Stimulated activated naive CD8-positive, alpha-beta T cell treated with anti-CD3 and anti-CD28 coated beads, Interleukin-15, Interleukin-2, amounts not matched to agents 100 ng/mL and 50 ng/mL, for 24 hours (primary cell): ENCODE measurements at regions not wholly inside any gene's neighbourhood (a gene's known extent, or its start where the extent isn't known, plus 50 kb on each side); places are given as distances from the start of the nearest gene placed in this dataset.

Experiments
- H3K27ac Mint-ChIP-seq: one replicate; pipeline ENCODE4 v1.8.0; 2021; ENCODE audit warnings: mild to moderate bottlenecking, mixed read lengths
- H3K27me3 Mint-ChIP-seq: one replicate; pipeline ENCODE4 v1.8.0; 2021; ENCODE audit warnings: mixed read lengths
- H3K36me3 Mint-ChIP-seq: one replicate; pipeline ENCODE4 v1.8.0; 2021; ENCODE audit warnings: low read depth, mixed read lengths
- H3K4me1 Mint-ChIP-seq: one replicate; pipeline ENCODE4 v1.8.0; 2021; ENCODE audit warnings: low read depth, mixed read lengths
- H3K4me3 Mint-ChIP-seq: one replicate; pipeline ENCODE4 v1.8.0; 2021; ENCODE audit warnings: mild to moderate bottlenecking, mixed read lengths
- H3K9me3 Mint-ChIP-seq: one replicate; pipeline ENCODE4 v1.8.0; 2021; ENCODE audit warnings: mixed read lengths

- no peaks in the 10 kb centered on the region for H3K36me3 Mint-ChIP-seq
- H3K9me3 Mint-ChIP-seq, result no peaks in the 10 kb centered on the region
- no peaks in the 10 kb centered on the region for H3K4me1 Mint-ChIP-seq
- H3K27me3 Mint-ChIP-seq, result peaks cover 5% of the 10 kb centered on the region
- no peak overlapping the region for H3K27ac Mint-ChIP-seq
- no peak overlapping the region for H3K4me3 Mint-ChIP-seq
Measured at GRCh38 chr21:28454564-28455252, 538.0 kb downstream of the LTN1 start.

GRCh38 chr21:28447462-28447861, 545.2 kb downstream of the LTN1 start:
- no peaks in the 10 kb centered on the region for H3K36me3 Mint-ChIP-seq

DNA sequence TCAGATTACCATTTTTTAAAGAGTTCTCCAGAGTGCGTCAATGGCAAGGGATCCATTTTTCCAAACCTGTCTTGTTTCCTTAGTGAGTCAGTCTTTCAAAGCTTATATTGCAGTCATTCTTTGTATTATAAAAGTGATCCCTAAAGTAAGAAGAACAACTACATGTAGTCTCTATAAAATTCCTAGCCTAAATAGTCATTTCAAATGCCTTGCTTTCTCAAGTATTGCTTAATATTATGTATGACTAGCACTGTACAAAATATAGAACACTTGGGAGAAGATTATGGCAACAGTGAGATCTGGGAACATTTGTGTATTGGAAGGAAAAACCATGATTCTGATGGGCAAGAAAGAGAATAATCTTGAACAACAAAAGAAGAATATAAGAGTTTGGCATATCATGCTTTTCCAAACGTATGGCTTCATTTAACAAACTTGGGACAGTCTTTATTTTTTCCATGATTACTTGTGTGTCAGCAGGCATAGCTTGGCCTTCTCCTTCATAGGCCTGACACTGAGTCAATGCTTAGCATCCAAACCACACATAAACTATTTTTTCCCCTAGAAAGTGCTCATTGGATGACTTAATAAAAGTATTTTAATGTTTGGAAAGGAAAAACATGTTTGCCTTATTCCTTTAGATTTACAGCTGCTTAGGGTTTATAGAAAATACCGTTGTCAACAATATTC, 547.4 kb downstream of the LTN1 start:
- Mint-ChIP-seq H3K27ac (no peak overlapping the region), H3K4me3 (no peak overlapping the region), H3K4me1 (no peaks in the 10 kb centered on the region), H3K27me3 (no peaks in the 10 kb centered on the region), H3K36me3 (no peaks in the 10 kb centered on the region), H3K9me3 (peaks cover 4% of the 10 kb centered on the region)

More at GRCh38 chr21:28447462-28447861, 545.2 kb downstream of the LTN1 start:
- peaks cover 4% of the 10 kb centered on the region for H3K9me3 Mint-ChIP-seq
- H3K27me3 Mint-ChIP-seq, result no peaks in the 10 kb centered on the region
- H3K4me1 Mint-ChIP-seq, result no peaks in the 10 kb centered on the region
- H3K27ac Mint-ChIP-seq, result no peak overlapping the region
- no peak overlapping the region for H3K4me3 Mint-ChIP-seq

DNA sequence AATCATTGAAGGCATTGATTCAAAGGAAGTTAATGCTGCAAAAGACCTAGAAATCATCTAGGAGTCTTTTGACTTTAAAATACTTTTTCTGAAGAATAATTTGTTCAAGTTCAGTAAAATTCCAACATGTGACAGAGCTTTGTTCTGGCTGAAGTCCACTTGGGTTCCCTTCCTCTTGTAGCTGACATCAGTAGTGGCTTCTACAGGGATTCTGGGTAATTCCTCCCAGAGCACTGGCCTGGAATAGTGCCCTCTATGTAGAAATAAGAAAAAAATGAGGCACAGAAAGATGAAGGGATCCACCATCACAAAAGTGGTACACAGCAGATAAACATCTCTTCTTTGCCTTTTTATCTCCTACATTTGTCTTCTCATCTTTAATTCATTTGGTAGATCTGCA, 548.1 kb downstream of the LTN1 start:
- Mint-ChIP-seq H3K27me3 (no peaks in the 10 kb centered on the region), H3K27ac (no peak overlapping the region), H3K4me1 (no peaks in the 10 kb centered on the region), H3K9me3 (peaks cover 4% of the 10 kb centered on the region), H3K4me3 (no peak overlapping the region), H3K36me3 (no peaks in the 10 kb centered on the region)

DNA sequence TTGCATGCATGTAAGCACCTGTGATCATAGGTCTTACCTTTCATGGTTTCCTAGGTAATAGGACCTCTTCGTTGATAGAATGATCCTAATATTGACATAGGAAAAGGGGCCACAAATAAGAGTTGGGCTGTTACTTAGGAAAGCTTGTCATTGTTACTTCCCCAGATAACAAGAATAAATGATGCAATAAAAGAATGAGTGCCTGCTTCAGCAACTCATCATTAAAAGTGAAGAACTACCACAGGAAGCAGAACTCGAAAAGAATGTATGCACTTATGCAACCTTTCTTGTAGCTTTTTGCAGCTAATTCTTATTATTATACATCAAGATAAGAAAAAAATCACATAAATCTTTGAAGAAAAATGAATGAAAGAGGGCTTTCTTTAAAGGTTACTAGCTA, 548.6 kb downstream of the LTN1 start:
- peaks cover 4% of the 10 kb centered on the region for H3K9me3 Mint-ChIP-seq
- H3K27ac Mint-ChIP-seq, result no peak overlapping the region
- no peaks in the 10 kb centered on the region for H3K36me3 Mint-ChIP-seq
- no peak overlapping the region for H3K4me3 Mint-ChIP-seq
- H3K27me3 Mint-ChIP-seq, result no peaks in the 10 kb centered on the region
- H3K4me1 Mint-ChIP-seq, result no peaks in the 10 kb centered on the region

DNA sequence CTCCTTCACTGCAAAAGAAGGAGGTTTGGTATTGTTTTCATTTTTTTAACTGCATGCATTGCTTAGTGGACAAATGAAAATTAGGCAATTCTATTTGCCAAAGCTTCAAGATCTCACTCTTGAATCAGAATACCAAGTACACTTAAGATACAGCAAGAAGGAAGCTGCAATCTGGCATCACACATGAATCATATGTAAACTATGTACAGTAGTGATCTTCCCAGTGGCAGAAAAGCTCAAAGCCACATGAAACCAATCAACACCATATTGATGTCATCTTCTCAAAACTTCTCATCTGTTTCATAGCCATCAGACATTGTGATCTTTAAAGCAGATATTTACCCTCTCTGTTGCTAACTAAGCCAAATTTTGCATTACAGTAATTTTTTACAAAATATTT, 550.1 kb downstream of the LTN1 start:
- H3K27me3 Mint-ChIP-seq, result no peaks in the 10 kb centered on the region
- no peak overlapping the region for H3K4me3 Mint-ChIP-seq
- H3K36me3 Mint-ChIP-seq, result no peaks in the 10 kb centered on the region
- H3K27ac Mint-ChIP-seq, result no peak overlapping the region
- H3K4me1 Mint-ChIP-seq, result no peaks in the 10 kb centered on the region
- H3K9me3 Mint-ChIP-seq, result peaks cover 4% of the 10 kb centered on the region

DNA sequence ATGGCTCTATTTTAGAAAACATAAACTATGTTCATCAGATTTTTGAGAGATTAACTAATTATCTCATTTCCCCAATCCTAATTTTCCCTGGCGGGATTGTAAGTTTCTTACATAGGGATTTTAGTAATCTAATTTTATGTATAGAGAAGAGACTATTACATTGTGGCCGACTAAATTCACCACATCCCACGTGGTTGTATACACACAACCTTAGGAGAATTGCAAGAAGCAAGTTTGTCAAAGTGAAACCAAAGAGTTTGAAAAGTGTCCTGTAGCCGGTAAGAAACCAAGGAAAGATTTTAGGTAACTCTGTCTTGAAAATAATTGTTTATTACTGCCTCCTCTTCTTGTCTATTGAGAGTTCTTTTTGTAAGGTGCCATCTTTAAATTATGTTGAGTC, 550.6 kb downstream of the LTN1 start:
- no peaks in the 10 kb centered on the region for H3K4me1 Mint-ChIP-seq
- H3K9me3 Mint-ChIP-seq, result peaks cover 4% of the 10 kb centered on the region
- H3K36me3 Mint-ChIP-seq, result no peaks in the 10 kb centered on the region
- H3K27me3 Mint-ChIP-seq, result no peaks in the 10 kb centered on the region
- H3K4me3 Mint-ChIP-seq, result no peak overlapping the region
- H3K27ac Mint-ChIP-seq, result no peak overlapping the region

GRCh38 chr21:28439788-28440187, 552.9 kb downstream of the LTN1 start:
- no peaks in the 10 kb centered on the region for H3K9me3 Mint-ChIP-seq
- no peaks in the 10 kb centered on the region for H3K36me3 Mint-ChIP-seq
- no peak overlapping the region for H3K4me3 Mint-ChIP-seq

DNA sequence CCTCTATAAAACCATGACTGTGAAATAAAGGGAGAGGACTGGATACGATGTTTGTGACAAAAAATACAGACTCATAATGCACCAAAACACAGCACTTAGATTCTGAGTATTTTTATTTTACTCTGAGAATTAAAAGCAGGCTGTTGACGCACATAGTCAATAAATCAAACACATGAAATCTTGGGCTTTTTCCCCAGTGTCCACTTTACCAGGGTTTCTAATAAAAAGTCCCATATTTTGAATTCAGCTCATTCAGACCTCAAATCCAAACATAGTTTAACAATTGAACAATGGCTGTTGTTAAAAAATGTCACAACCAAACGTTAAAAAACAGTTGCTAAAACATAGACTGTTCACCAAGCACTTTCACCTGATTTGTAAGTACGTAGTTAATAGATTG, 553.4 kb downstream of the LTN1 start:
- Mint-ChIP-seq H3K9me3 (no peaks in the 10 kb centered on the region), H3K4me1 (no peaks in the 10 kb centered on the region), H3K4me3 (no peak overlapping the region), H3K36me3 (no peaks in the 10 kb centered on the region), H3K27me3 (no peaks in the 10 kb centered on the region), H3K27ac (no peak overlapping the region)

More at GRCh38 chr21:28439788-28440187, 552.9 kb downstream of the LTN1 start:
- H3K4me1 Mint-ChIP-seq, result no peaks in the 10 kb centered on the region
- H3K27ac Mint-ChIP-seq, result no peak overlapping the region
- no peaks in the 10 kb centered on the region for H3K27me3 Mint-ChIP-seq

- no peaks in the 10 kb centered on the region for H3K9me3 Mint-ChIP-seq
- H3K4me3 Mint-ChIP-seq, result no peak overlapping the region
- H3K36me3 Mint-ChIP-seq, result no peaks in the 10 kb centered on the region
- peaks cover under 1% of the 10 kb centered on the region for H3K27me3 Mint-ChIP-seq
- H3K4me1 Mint-ChIP-seq, result no peaks in the 10 kb centered on the region
- H3K27ac Mint-ChIP-seq, result no peak overlapping the region
Measured at GRCh38 chr21:28437061-28437460, 555.6 kb downstream of the LTN1 start.

DNA sequence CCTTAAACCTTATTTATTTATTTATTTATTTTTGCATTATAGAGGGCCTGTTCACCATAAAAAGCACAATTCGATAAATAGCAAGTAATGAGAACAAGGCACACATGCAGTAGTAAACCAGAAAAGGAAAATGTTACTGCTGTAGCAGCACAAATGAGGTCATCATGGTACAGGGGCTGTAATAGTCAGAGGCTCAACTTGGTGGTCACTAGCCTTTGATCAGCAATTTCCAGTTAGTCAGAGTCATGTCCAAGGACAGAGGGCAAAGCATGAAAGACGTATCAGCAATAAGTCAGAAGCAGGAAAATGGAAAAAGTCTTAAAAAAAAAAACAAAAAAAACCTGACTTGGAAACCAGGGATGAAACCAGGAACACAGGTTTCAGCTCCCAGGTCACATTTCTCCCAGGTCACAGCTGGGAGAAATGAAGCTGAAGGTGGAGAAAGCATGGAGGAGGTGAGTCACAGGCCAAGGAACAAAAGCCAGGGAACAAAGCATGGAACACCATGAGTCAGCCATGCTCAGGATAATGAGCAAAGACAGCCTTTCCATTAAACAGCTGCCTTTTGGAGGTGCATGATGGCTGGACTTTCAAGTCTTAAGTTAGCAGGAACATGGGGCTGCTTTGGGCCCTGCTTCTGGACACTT, 556.3 kb downstream of the LTN1 start:
- H3K4me1 Mint-ChIP-seq, result no peaks in the 10 kb centered on the region
- H3K27me3 Mint-ChIP-seq, result peaks cover 3% of the 10 kb centered on the region
- no peak overlapping the region for H3K27ac Mint-ChIP-seq
- H3K36me3 Mint-ChIP-seq, result no peaks in the 10 kb centered on the region
- H3K9me3 Mint-ChIP-seq, result no peaks in the 10 kb centered on the region
- H3K4me3 Mint-ChIP-seq, result no peak overlapping the region

DNA sequence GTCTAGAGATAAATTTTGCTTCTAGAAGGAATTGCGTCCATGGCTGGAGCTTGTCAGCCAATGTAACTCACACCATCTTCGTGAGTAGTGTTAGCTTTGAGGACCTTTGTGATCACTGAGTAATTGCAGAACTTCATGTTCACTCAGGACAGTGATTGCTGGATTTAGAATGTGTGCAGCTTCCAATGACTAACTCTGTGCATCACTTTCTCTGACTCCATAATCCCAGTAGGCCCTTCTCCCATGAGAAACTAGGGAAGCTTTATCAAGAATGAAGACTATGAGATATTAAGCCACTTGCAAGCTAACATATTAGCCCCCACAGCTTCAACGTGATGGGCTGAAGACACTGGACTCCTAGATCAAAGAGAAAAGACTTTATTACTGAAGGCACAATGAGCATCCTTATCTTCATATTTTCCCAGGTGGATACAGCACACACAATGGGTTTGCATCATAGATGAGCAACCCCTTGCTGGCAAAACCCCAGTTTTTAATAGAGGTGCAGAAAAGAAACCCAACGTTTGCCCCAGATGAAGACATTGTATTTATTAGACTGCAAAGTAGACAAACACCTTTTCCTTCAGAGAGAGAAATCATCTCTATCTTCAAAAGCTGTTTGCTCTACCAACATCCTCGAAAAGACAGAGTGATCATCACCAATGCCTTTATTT, 561.0 kb downstream of the LTN1 start:
- H3K4me1 Mint-ChIP-seq, result no peaks in the 10 kb centered on the region

GRCh38 chr21:28431022-28431421, 561.7 kb downstream of the LTN1 start:
- Mint-ChIP-seq H3K36me3 (no peaks in the 10 kb centered on the region), H3K27me3 (peaks cover 3% of the 10 kb centered on the region), H3K27ac (no peak overlapping the region), H3K4me1 (no peaks in the 10 kb centered on the region), H3K9me3 (no peaks in the 10 kb centered on the region), H3K4me3 (no peak overlapping the region)

More for the DNA sequence above, 561.0 kb downstream of the LTN1 start:
- Mint-ChIP-seq H3K9me3 (no peaks in the 10 kb centered on the region), H3K4me3 (no peak overlapping the region), H3K27me3 (peaks cover 3% of the 10 kb centered on the region), H3K36me3 (no peaks in the 10 kb centered on the region), H3K27ac (no peak overlapping the region)

- Mint-ChIP-seq H3K4me1 (no peaks in the 10 kb centered on the region), H3K4me3 (no peak overlapping the region), H3K36me3 (no peaks in the 10 kb centered on the region), H3K27me3 (peaks cover 3% of the 10 kb centered on the region), H3K9me3 (no peaks in the 10 kb centered on the region), H3K27ac (no peak overlapping the region)
Measured at GRCh38 chr21:28429161-28429560, 563.5 kb downstream of the LTN1 start.

DNA sequence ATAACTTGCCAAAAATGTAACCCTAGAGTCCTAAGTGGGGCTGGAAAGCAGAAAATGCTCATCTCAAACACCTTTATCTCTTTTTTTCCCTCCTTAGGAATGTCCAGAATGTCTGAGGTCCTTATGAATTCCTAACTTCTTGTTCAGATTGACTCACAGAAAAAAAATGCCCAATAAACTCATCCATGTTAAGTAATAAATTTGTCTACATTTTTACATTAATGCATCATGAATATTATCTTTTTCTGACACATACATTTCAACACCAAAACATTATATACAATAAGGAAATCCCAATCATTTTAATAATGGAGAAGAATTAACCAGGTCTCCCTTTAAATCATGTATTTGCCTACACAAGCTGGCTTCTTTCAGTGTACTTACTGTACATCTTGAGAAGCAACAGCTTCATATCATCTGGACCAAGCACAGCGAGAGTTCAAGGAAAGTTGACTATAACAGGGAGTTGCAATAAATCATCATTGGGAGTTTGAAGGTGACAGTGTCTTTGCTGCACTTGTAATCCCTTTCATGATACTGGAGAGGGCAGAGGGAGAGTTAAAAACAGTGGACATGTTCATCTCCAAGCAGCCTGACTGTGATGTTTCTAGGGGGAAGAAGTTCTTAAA, 565.2 kb downstream of the LTN1 start:
- no peak overlapping the region for H3K27ac Mint-ChIP-seq
- H3K27me3 Mint-ChIP-seq, result peaks cover 3% of the 10 kb centered on the region
- no peak overlapping the region for H3K4me3 Mint-ChIP-seq
- H3K4me1 Mint-ChIP-seq, result no peaks in the 10 kb centered on the region
- H3K36me3 Mint-ChIP-seq, result no peaks in the 10 kb centered on the region
- H3K9me3 Mint-ChIP-seq, result no peaks in the 10 kb centered on the region
